OCI-LY3 (cell line): ENCODE measurements at regions not wholly inside any gene's neighbourhood (a gene's known extent, or its start where the extent isn't known, plus 50 kb on each side); places are given as distances from the start of the nearest gene placed in this dataset.

Experiments used
- EZH2phosphoT487 ChIP-seq: fragments of 200-600 bp; shearing (Covaris generic); IDR thresholded peaks from 2 replicates; pipeline ENCODE4 v1.6.1; 2018; ENCODE audit warnings: antibody characterized with exemption, mixed run types, low read depth
- TF ChIP-seq, protein P1 (sequence below): fragments of 200-600, 300-600 bp; sonication (generic); IDR thresholded peaks from 2 replicates; pipeline ENCODE4 v1.5.1; 2014; ENCODE audit warnings: antibody characterized with exemption, low read length, low read depth

DNA sequence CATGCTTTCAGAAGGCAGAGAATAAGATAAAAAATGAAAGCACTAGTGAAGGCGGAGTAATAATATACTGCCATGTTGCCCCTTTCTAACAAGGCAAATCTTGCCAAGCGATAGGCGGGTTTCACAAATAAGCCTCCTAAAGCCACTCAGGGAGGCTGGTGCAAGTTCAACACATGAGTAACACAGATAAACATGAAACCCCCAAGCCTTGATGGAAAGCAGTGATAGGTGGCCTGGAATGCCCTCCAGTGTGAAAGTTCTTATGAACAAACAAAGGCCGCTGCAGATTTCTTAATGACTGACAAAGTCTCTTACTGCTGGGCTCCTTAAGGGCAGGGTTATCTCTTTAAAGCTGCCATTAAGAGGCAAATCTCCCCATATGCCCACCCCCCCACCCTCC, 154.7 kb downstream of the ZDHHC21 start:
- TF ChIP-seq, protein P1, sequence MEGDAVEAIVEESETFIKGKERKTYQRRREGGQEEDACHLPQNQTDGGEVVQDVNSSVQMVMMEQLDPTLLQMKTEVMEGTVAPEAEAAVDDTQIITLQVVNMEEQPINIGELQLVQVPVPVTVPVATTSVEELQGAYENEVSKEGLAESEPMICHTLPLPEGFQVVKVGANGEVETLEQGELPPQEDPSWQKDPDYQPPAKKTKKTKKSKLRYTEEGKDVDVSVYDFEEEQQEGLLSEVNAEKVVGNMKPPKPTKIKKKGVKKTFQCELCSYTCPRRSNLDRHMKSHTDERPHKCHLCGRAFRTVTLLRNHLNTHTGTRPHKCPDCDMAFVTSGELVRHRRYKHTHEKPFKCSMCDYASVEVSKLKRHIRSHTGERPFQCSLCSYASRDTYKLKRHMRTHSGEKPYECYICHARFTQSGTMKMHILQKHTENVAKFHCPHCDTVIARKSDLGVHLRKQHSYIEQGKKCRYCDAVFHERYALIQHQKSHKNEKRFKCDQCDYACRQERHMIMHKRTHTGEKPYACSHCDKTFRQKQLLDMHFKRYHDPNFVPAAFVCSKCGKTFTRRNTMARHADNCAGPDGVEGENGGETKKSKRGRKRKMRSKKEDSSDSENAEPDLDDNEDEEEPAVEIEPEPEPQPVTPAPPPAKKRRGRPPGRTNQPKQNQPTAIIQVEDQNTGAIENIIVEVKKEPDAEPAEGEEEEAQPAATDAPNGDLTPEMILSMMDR: no peak
- no peak for TF ChIP-seq EZH2phosphoT487
